Keratinocyte (primary cell): ENCODE measurements at regions not wholly inside any gene's neighbourhood (a gene's known extent, or its start where the extent isn't known, plus 50 kb on each side); places are given as distances from the start of the nearest gene placed in this dataset.

ENCODE experiments used
- DNase-seq: peaks from one replicate; pipeline ENCODE4 v3.0.0-alpha.2; 2011; ENCODE audit warnings: low read depth, missing footprints, low spot score
- FAIRE-seq: peaks from 2 replicates; lab custom pipeline; 2011; peaks lifted over from hg19 to GRCh38; lab: Jason Lieb, UNC
- H2AFZ ChIP-seq: 2 replicates; pipeline ENCODE4 v1.6.0; 2012; ENCODE audit warnings: low read length, control low read depth, inconsistent platforms; ENCODE audit not compliant: control insufficient read depth
- H3K27ac ChIP-seq: 2 replicates; pipeline ENCODE4 v1.5.1; 2011; ENCODE audit warnings: low read length; ENCODE audit not compliant: control insufficient read depth, insufficient read depth
- H3K27me3 ChIP-seq: 3 replicates; pipeline ENCODE4 v1.6.0; 2011; ENCODE audit warnings: low read length; ENCODE audit not compliant: control insufficient read depth, insufficient read depth; ENCODE audit errors: extremely low read depth
- H3K36me3 ChIP-seq, 2 experiments: 2 replicates in 1 of 2; 3 replicates in 1 of 2; pipeline ENCODE4 v1.5.1; 2011; ENCODE audit warnings: low read length in 2 of 2, mild to moderate bottlenecking in 1 of 2; ENCODE audit not compliant: control insufficient read depth in 2 of 2, insufficient read depth in 2 of 2; ENCODE audit errors: extremely low read depth in 1 of 2
- H3K4me1 ChIP-seq: 3 replicates; pipeline ENCODE4 v1.5.1; 2011; ENCODE audit warnings: low read length; ENCODE audit not compliant: control insufficient read depth, insufficient read depth; ENCODE audit errors: extremely low read depth
- H3K4me2 ChIP-seq: 3 replicates; pipeline ENCODE4 v1.6.0; 2011; ENCODE audit warnings: low read depth, low read length; ENCODE audit not compliant: control insufficient read depth, insufficient read depth; ENCODE audit errors: extremely low read depth
- H3K4me3 ChIP-seq, 3 experiments: fragments of 200-600 bp in 1 of 3; sonication (generic) in 1 of 3; 2 replicates in 2 of 3; 3 replicates in 1 of 3; pipeline ENCODE4 v1.5.1; 2011 to 2016; ENCODE audit warnings: low read length in 3 of 3, mild to moderate bottlenecking in 3 of 3, control low read depth in 2 of 3, inconsistent platforms in 1 of 3, low read depth in 1 of 3, mixed read lengths in 1 of 3, mixed run types in 1 of 3, moderate library complexity in 1 of 3; ENCODE audit not compliant: control insufficient read depth in 2 of 3, insufficient read depth in 2 of 3; ENCODE audit errors: extremely low read depth in 1 of 3
- H3K79me2 ChIP-seq: 2 replicates; pipeline ENCODE4 v1.6.0; 2012; ENCODE audit warnings: low read length; ENCODE audit not compliant: control insufficient read depth, insufficient read depth
- H3K9ac ChIP-seq: 3 replicates; pipeline ENCODE4 v1.6.0; 2011; ENCODE audit warnings: low read length; ENCODE audit not compliant: control insufficient read depth, insufficient read depth; ENCODE audit errors: extremely low read depth
- H3K9me1 ChIP-seq: 3 replicates; pipeline ENCODE4 v1.6.0; 2011; ENCODE audit warnings: low read length; ENCODE audit not compliant: control insufficient read depth, insufficient read depth; ENCODE audit errors: extremely low read depth
- H3K9me3 ChIP-seq: 2 replicates; pipeline ENCODE4 v1.5.1; 2012; ENCODE audit warnings: low read depth, low read length; ENCODE audit not compliant: control insufficient read depth
- H4K20me1 ChIP-seq: 3 replicates; pipeline ENCODE4 v1.6.0; 2011; ENCODE audit warnings: low read length; ENCODE audit not compliant: control insufficient read depth, insufficient read depth; ENCODE audit errors: extremely low read depth
- EZH2 ChIP-seq: IDR thresholded peaks from one replicate; pipeline ENCODE4 v1.6.1; 2012; ENCODE audit warnings: inconsistent platforms, mild to moderate bottlenecking, low read length, moderate library complexity
- dilution Hi-C: fragments of 300-500 bp; cut with MboI; formaldehyde crosslinking; loops from one replicate; pipeline ENCODE4 v1.7.0; 2020; ENCODE audit warnings: low sequenced_read_pairs; ENCODE audit not compliant: extremely low pct_ligation_motif_present
- TF ChIP-seq, protein P1 (sequence below), 3 experiments: IDR thresholded peaks in 1 of 3; conservative IDR thresholded peaks in 1 of 3; optimal IDR thresholded peaks in 1 of 3; 2 replicates in 2 of 3; 3 replicates in 1 of 3; pipeline versions ENCODE3 to v1.5.1; 2011; ENCODE audit warnings: low read length in 3 of 3, mild to moderate bottlenecking in 3 of 3, moderate library complexity in 2 of 3, control low read depth in 1 of 3, inconsistent platforms in 1 of 3; ENCODE audit not compliant: insufficient read depth in 2 of 3; ENCODE audit errors: extremely low read depth in 1 of 3

DNA sequence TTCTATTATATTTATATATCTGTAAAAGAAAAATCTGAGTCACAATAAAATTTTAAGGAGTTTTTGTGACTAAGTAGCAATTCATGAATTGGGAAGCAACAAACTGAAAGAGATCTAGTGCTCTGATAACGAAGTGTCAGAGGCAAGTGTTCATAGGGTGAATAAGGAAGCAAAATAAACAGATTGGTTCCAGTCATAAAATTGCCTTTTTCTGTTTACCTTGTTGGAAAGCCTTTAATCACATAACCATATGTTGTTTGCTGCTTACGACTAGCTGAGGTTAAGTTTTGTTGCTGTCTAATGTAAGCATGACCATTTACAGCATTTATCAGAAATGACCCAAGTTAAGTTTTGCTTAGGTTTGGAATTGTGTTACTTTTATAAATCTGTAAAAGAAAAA is 358.9 kb downstream of the ARL6IP6 start:
- no peaks in the 10 kb centered on the region for H3K27me3 ChIP-seq
- dilution Hi-C loops, result no loop called here
- H3K9me1 ChIP-seq, result no peaks in the 10 kb centered on the region
- H3K4me3 ChIP-seq, result no peak overlapping the region
- H3K4me1 ChIP-seq, result peaks cover 4% of the 10 kb centered on the region
- H3K9me3 ChIP-seq, result no peaks in the 10 kb centered on the region
- H3K9ac ChIP-seq, result no peak overlapping the region
- FAIRE-seq (no peak), DNase-seq (no peak)
- no peak overlapping the region for H3K4me2 ChIP-seq
- H3K79me2 ChIP-seq, result no peaks in the 10 kb centered on the region
- no peaks in the 10 kb centered on the region for H4K20me1 ChIP-seq
- H3K27ac ChIP-seq, result no peak overlapping the region
- no peaks in the 10 kb centered on the region for H3K36me3 ChIP-seq
- H2AFZ ChIP-seq, result no peak overlapping the region
- TF ChIP-seq, protein P1, sequence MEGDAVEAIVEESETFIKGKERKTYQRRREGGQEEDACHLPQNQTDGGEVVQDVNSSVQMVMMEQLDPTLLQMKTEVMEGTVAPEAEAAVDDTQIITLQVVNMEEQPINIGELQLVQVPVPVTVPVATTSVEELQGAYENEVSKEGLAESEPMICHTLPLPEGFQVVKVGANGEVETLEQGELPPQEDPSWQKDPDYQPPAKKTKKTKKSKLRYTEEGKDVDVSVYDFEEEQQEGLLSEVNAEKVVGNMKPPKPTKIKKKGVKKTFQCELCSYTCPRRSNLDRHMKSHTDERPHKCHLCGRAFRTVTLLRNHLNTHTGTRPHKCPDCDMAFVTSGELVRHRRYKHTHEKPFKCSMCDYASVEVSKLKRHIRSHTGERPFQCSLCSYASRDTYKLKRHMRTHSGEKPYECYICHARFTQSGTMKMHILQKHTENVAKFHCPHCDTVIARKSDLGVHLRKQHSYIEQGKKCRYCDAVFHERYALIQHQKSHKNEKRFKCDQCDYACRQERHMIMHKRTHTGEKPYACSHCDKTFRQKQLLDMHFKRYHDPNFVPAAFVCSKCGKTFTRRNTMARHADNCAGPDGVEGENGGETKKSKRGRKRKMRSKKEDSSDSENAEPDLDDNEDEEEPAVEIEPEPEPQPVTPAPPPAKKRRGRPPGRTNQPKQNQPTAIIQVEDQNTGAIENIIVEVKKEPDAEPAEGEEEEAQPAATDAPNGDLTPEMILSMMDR (optimal IDR thresholded peaks at IDR 0.05 in 1 of 3, IDR thresholded peaks at IDR 0.05 in 1 of 3, conservative IDR thresholded peaks at IDR 0.05 in 1 of 3; ENCODE audit: extremely low read depth in 1 of 3, insufficient read depth in 2 of 3, low read length in 3 of 3), result no peak
- no peak for TF ChIP-seq EZH2

DNA sequence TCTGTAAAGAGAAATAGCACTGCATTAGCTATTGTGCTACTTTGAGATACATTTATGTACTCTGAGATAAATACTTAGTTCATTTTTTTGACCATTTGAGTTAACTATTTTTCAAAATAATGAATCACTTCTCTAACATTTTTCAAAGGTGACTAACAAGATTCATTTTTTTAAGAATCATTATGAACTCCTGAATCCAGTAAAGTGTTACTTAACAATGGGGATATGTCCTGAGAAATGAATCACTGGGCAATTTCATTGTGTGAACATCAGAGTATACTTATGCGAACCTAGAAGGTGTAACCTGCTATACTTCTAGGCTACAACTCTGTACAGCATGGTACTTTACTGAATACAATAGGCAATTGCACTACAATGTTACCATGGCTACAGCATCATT is 355.8 kb downstream of the ARL6IP6 start:
- dilution Hi-C loops, result no loop called here
- Histone ChIP-seq H3K79me2 (no peaks in the 10 kb centered on the region), H3K9me3 (no peaks in the 10 kb centered on the region), H3K9me1 (no peaks in the 10 kb centered on the region), H2AFZ (no peak overlapping the region), H4K20me1 (no peaks in the 10 kb centered on the region), H3K9ac (no peak overlapping the region), H3K27me3 (no peaks in the 10 kb centered on the region), H3K36me3 (no peaks in the 10 kb centered on the region), H3K4me1 (peaks cover 4% of the 10 kb centered on the region), H3K27ac (no peak overlapping the region), H3K4me2 (no peak overlapping the region), H3K4me3 (no peak overlapping the region)
- DNase-seq, result peak; percentile 5
- FAIRE-seq, result peak; percentile 65
- TF ChIP-seq, protein P1 (optimal IDR thresholded peaks at IDR 0.05 in 1 of 3, IDR thresholded peaks at IDR 0.05 in 1 of 3, conservative IDR thresholded peaks at IDR 0.05 in 1 of 3; ENCODE audit: extremely low read depth in 1 of 3, insufficient read depth in 2 of 3, low read length in 3 of 3), result no peak
- no peak for TF ChIP-seq EZH2
